ENCODE measurements at regions not wholly inside any gene's neighbourhood (a gene's known extent, or its start where the extent isn't known, plus 50 kb on each side); places are given as distances from the start of the nearest gene placed in this dataset.

DNA sequence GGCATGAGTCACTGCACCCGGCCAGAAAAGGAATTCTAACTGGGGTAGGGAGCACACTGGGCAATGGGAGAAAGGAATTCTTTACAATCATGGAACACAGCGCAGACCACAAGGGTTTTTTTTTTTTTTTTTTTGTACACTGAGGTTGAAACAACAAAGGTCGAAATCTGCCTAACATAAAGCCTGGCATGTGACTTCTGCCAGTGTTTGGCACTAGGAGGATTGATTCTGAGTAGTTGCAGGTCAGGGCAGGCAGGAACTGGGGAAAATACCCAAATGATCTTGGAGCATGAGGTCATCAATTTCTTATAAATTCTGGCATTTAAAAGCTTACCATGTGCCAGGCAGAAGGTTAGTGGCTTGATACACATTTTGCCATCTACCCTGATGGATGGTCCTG is 202.0 kb upstream of the SNX19 start:
- Histone ChIP-seq H3K9me3 (ENCODE audit: control insufficient read depth, insufficient read depth, low read length) (no peaks in the 10 kb centered on the region), H3K4me1 (ENCODE audit: insufficient read depth, low read length) (no peaks in the 10 kb centered on the region), H3K9ac (ENCODE audit: low read depth, low read length) (no peak overlapping the region), H3K36me3 (ENCODE audit: insufficient read depth, low read length) (no peaks in the 10 kb centered on the region)

DNA sequence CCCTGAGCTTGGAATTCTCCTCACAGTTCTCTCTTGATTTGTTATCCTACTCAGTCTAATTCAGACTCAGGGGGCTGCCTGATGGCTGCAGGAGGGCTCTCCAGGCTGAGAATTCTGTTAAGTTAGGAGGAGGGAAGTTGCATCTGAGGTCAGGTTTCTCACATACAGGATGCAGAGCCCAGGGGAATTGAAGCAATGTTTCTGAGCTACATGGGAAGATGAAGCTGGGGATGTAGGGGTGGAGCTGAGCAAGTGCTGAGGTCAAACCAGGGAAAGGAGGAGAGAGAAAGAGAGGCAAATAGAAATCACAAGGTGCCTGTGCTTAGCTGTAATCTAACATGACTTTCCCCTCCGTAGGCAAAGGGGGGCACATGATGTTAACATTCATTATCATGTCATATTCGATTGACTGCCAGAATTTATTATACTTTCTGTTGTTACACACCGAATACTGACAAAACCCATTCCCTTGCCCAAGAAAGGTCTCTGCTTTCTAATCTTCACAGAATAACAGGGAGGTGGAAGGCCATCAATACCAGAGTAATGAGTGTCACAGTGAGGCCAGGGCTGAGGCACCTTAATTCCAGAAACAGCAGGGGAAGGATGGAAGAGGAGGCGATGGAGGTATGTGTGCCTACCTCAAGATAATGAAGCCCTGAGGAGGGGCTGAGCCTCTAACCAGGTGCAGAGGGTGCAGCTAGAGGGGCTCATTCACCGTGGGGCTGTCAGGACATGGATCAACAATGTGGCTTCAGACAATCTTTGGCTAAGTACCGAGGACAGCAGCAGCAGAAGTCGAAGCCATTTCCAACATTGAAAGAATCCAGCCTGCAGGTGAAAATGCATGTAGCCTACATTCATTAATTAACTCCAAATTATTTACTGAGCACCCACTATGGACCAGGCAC is 205.4 kb upstream of the SNX19 start:
- no peaks in the 10 kb centered on the region for H3K9me3 ChIP-seq (ENCODE audit: control insufficient read depth, insufficient read depth, low read length)
- no peaks in the 10 kb centered on the region for H3K36me3 ChIP-seq (ENCODE audit: insufficient read depth, low read length)
- H3K9ac ChIP-seq (ENCODE audit: low read depth, low read length), result no peak overlapping the region
- no peaks in the 10 kb centered on the region for H3K4me1 ChIP-seq (ENCODE audit: insufficient read depth, low read length)

DNA sequence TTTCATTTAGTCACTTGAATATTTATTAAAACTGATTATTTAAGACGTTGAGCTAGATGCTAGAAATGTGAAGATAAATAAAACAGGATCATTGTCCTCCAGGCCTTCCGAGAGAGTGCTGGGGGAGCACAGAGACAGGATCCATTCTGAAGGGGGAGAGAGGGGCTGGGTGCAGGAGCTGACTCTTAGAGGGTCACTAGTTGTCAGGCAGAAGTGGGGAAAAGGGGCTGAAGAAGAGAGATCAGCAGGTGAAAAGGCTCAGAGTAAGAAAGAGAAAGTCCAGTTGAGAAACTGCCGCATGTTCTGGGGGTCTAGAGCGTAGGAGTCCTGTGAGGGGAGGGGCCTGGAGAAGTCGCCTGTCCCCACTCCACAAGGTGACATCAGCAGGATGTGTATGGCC is 206.2 kb upstream of the SNX19 start:
- Histone ChIP-seq H3K4me1 (ENCODE audit: insufficient read depth, low read length) (no peaks in the 10 kb centered on the region), H3K9me3 (ENCODE audit: control insufficient read depth, insufficient read depth, low read length) (no peaks in the 10 kb centered on the region), H3K9ac (ENCODE audit: low read depth, low read length) (no peak overlapping the region), H3K36me3 (ENCODE audit: insufficient read depth, low read length) (no peaks in the 10 kb centered on the region)

DNA sequence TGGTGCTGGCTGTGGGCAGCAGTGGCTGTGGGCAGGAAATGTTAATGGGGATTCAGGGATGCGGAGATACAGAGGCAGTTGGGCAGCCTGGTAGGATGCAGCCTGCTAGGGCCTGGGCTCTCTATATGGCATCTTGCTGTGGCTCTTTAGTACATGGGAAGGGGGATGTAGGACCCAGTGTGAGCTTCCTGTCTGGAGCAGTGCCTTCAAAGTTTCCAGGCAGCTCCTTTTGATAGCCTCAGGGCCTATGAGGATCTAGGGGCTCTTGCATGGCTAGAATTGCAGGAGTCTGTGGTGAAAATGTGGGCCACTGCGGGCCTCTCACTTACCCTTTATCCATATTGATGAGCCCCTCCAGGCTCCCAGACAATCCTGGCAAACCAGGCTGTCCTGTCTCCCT is 213.2 kb upstream of the SNX19 start:
- Histone ChIP-seq H3K9ac (ENCODE audit: low read depth, low read length) (no peak overlapping the region), H3K4me1 (ENCODE audit: insufficient read depth, low read length) (no peaks in the 10 kb centered on the region), H3K36me3 (ENCODE audit: insufficient read depth, low read length) (no peaks in the 10 kb centered on the region), H3K9me3 (ENCODE audit: control insufficient read depth, insufficient read depth, low read length) (no peaks in the 10 kb centered on the region; the same call in 1 of the 2 replicates)

DNA sequence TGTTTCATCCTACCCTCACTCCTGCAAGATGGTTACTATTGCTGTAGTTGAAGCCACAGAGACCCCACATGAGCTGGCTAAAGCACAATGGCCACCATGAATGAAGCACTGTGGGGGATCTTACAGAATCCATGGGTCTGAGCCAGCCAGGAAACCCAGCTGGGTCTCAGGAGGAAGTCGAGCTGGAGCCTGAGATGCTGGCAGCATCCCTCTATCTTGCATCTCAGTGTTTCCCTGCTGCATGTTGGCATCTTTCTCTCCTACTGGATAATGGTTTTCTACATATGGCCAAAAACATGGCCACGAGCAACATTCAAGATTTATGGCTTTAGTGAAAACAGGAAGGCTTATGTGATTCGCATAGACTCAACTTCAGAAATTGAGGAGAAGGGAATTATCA is 219.3 kb upstream of the SNX19 start:
- no peaks in the 10 kb centered on the region; the same call in 1 of the 2 replicates for H3K9me3 ChIP-seq (ENCODE audit: control insufficient read depth, insufficient read depth, low read length)
- H3K4me1 ChIP-seq (ENCODE audit: insufficient read depth, low read length), result no peaks in the 10 kb centered on the region
- H3K36me3 ChIP-seq (ENCODE audit: insufficient read depth, low read length), result no peaks in the 10 kb centered on the region
- H3K9ac ChIP-seq (ENCODE audit: low read depth, low read length), result no peak overlapping the region

DNA sequence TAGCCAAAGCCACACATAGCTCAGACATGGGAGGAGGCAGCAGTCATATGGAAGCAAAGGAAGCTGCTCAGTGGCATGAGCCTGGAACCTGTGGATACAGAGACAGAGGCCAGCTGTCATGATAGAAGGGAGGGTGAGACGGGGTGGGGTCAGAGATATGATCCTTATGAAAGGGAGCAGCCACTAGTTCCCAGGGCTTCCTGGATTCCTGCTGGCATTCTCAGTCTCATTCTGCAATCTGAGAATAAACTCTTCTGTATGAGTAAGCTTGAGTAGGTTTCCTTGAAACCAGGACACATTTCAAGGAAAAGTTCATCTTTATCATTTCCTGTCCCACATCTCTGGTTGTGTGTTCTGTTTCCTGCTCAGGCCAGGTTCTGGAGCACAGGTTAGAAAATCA is 220.2 kb upstream of the SNX19 start:
- no peaks in the 10 kb centered on the region for H3K4me1 ChIP-seq (ENCODE audit: insufficient read depth, low read length)
- no peaks in the 10 kb centered on the region for H3K36me3 ChIP-seq (ENCODE audit: insufficient read depth, low read length)
- H3K9me3 ChIP-seq (ENCODE audit: control insufficient read depth, insufficient read depth, low read length), result no peaks in the 10 kb centered on the region; the same call in 1 of the 2 replicates
- H3K9ac ChIP-seq (ENCODE audit: low read depth, low read length), result no peak overlapping the region

DNA sequence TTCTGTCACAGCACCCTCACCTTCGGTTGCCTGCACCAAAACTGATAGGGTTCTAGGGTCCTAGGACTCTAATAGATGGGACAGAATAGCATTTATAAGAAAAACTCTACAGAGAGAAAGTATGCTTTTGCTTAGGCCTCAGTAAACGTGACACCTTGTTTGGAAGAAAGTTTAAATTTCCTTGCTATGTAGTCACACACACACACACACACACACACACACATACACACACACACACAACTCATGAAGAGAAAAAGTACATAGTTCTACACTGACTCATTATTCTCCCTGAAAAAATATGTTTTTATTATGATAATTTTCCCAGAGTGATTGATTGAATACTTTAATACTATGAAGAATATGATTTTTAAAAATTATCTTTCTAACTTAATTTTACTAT is 220.8 kb upstream of the SNX19 start:
- no peaks in the 10 kb centered on the region for H3K4me1 ChIP-seq (ENCODE audit: insufficient read depth, low read length)
- H3K9ac ChIP-seq (ENCODE audit: low read depth, low read length), result no peak overlapping the region
- no peaks in the 10 kb centered on the region for H3K36me3 ChIP-seq (ENCODE audit: insufficient read depth, low read length)
- no peaks in the 10 kb centered on the region; the same call in 1 of the 2 replicates for H3K9me3 ChIP-seq (ENCODE audit: control insufficient read depth, insufficient read depth, low read length)

DNA sequence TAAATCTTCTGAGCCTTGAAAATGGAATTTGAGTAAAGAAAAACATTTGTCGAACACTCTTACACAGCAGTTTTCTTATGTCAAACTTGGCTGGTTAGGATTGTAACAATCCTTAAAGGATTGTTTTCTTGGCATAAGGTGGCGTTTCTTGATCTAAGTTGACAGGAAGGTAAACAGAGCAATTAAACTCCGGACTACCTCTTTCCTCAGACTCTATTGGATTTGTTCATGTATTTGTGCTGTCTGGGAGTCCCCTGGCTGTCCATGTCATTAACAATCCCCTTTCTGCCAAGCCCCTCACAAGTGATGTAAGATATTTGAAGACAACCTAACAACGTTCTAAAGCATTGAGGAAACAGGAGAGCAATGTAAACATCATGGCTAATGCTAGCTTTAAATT is 222.5 kb upstream of the SNX19 start:
- Histone ChIP-seq H3K4me1 (ENCODE audit: insufficient read depth, low read length) (no peaks in the 10 kb centered on the region), H3K36me3 (ENCODE audit: insufficient read depth, low read length) (no peaks in the 10 kb centered on the region), H3K9ac (ENCODE audit: low read depth, low read length) (no peak overlapping the region), H3K9me3 (ENCODE audit: control insufficient read depth, insufficient read depth, low read length) (no peaks in the 10 kb centered on the region; the same call in 1 of the 2 replicates)

DNA sequence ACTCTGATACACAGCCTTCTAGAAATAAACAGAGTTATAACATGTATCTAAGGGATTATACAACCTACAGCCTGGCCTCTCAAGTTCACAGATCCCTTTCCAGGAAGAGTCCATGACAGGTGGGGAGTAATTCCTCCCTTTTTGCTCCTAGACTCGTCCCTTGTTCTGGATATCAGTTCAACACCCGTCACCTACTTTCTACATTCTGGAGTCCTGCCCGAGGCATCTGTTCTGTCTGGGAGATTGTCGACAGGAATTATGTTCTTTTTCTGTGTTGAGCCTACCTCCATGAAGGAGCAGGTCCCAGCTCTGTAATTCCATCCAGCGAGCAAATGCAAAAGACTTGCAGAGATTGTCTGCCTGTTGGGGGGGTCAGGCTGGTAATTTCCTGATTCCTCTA is 224.6 kb upstream of the NTM start:
- Histone ChIP-seq H3K9ac (ENCODE audit: low read depth, low read length) (no peak overlapping the region), H3K4me1 (ENCODE audit: insufficient read depth, low read length) (no peaks in the 10 kb centered on the region), H3K9me3 (ENCODE audit: control insufficient read depth, insufficient read depth, low read length) (no peaks in the 10 kb centered on the region), H3K36me3 (ENCODE audit: insufficient read depth, low read length) (no peaks in the 10 kb centered on the region)

DNA sequence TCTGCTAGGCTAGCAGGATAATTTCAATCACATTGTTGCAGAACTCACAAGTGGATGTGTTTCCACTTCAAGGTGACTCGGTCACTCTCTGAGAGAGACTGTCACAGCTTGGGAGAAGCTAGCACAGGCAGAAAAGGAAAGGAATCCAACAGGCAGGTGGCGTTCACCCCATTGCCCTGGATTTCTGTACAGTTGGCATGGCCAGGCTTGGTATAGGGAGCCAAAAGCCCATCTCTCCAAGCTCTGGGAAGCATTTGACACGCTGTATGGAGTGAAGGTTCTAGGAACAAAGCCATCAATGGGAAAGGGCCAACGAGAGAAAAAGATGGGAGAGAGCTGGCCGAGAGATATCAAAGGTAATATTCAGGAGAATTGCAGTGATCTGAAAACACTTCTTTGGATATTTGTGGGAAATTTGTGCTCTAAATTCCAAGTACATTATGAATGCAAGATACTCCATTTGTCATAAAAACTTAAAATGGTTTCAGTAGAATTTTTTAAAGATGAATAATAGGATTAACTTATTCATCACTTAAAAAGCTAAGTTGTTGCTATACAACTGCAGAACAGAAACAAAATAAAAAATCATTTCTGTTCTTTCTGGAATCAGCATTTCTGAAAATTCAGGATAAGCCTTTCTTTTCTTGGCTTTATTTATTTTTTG is 223.5 kb upstream of the NTM start:
- Histone ChIP-seq H3K9me3 (ENCODE audit: control insufficient read depth, insufficient read depth, low read length) (no peaks in the 10 kb centered on the region), H3K4me1 (ENCODE audit: insufficient read depth, low read length) (no peaks in the 10 kb centered on the region), H3K36me3 (ENCODE audit: insufficient read depth, low read length) (no peaks in the 10 kb centered on the region), H3K9ac (ENCODE audit: low read depth, low read length) (no peak overlapping the region)

DNA sequence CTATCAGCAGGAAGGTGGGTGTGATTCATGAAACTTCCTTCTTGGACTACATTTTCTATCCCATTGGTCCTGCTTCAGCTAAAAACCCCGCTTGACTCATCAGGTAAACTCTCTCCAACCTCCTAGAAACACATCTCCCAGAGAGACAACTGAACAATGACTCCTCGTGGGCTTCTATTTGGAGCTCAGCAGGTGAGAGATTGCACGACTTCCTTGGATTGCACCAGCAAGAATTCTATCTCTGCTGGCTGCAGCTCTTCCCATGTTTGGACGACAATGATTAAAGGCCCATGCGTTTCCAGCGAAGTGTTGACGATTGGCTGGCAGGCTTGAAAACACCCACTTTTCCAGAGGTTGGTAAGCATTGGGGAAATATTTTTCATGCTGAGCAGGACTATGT is 216.1 kb upstream of the NTM start:
- Histone ChIP-seq H3K4me1 (ENCODE audit: insufficient read depth, low read length) (peaks cover 7% of the 10 kb centered on the region; the same call in 1 of the 2 replicates), H3K36me3 (ENCODE audit: insufficient read depth, low read length) (no peaks in the 10 kb centered on the region), H3K9ac (ENCODE audit: low read depth, low read length) (no peak overlapping the region), H3K9me3 (ENCODE audit: control insufficient read depth, insufficient read depth, low read length) (no peaks in the 10 kb centered on the region)

DNA sequence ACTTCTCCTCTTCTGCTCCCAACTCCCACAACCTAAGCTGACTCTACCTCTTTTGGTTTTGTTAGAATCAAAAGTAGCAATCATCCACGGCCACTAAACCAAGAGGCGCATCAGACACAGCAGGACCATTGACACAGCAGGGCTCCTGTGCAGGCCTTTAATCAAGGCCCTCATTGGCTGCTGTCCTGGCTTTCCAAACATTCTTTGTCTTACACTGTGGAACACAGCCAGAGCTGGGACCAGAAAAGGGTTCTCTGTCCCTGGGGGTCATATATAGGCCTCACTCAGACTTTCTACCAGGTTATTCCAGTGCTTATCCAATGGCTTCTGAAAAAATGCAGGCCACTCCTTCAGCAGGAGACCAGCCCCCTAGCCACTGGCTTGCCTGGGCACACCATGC is 212.7 kb upstream of the NTM start:
- no peaks in the 10 kb centered on the region for H3K9me3 ChIP-seq (ENCODE audit: control insufficient read depth, insufficient read depth, low read length)
- no peak overlapping the region for H3K9ac ChIP-seq (ENCODE audit: low read depth, low read length)
- H3K36me3 ChIP-seq (ENCODE audit: insufficient read depth, low read length), result no peaks in the 10 kb centered on the region
- peaks cover 7% of the 10 kb centered on the region; the same call in 1 of the 2 replicates for H3K4me1 ChIP-seq (ENCODE audit: insufficient read depth, low read length)

DNA sequence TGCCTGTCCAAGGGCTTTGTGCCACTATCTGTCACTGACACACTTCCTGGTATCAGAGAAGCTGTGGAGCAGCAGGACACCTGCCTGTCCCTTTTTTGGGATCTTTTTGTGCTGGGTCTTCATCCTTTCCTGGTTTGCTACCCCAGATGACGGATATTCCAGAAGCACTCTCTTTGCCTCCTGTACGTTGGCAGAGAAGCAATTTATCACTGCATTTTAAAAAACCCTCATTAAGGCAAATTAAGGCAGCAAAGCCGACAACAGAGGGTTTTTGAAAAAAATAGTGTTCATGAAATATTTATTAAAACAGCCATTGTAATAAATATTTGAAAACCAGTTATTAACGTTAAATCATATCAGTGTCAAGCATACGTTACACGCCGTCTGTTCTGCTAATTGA is 209.6 kb upstream of the NTM start:
- no peak overlapping the region for H3K9ac ChIP-seq (ENCODE audit: low read depth, low read length)
- H3K9me3 ChIP-seq (ENCODE audit: control insufficient read depth, insufficient read depth, low read length), result no peaks in the 10 kb centered on the region
- H3K36me3 ChIP-seq (ENCODE audit: insufficient read depth, low read length), result no peaks in the 10 kb centered on the region
- H3K4me1 ChIP-seq (ENCODE audit: insufficient read depth, low read length), result no peaks in the 10 kb centered on the region

DNA sequence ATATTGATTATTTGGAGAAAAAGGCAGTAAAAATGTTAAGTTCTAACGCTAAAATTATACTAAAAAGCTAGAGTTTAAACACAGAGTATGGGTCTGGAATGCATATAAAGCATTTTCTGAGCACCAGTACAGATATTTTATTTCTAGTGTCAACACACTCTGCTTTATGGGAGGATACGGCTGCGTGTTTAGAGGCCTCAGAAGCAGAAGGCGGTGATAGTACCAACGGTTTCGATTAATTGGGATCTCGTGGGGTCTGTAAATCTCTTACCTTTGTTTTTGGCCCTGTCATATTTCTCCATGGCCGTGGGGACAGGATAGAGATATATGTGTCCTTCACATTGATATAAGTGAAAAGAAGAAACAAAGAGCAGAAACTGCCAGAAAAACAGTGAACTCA is 206.8 kb upstream of the NTM start:
- Histone ChIP-seq H3K36me3 (ENCODE audit: insufficient read depth, low read length) (no peaks in the 10 kb centered on the region), H3K9me3 (ENCODE audit: control insufficient read depth, insufficient read depth, low read length) (no peaks in the 10 kb centered on the region), H3K9ac (ENCODE audit: low read depth, low read length) (no peak overlapping the region), H3K4me1 (ENCODE audit: insufficient read depth, low read length) (no peaks in the 10 kb centered on the region)

DNA sequence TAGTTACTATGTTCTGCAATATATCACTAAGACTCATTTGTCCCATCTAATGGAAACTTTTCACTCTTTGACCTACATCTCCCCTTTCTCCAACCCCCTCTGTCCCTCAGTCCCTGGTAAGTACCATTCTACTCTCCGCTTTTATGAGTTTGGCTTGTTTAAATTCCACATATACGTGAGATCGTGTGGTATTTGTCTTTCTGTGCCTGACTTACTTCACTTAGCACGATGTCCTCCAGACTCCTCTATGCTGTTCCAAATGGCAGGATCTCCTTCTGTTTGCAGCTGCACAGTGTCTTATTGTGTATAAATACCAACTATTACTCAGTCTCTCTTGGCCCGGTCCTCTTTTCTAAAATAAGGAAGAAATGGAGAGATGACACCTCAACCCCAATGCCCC is 205.4 kb upstream of the NTM start:
- no peaks in the 10 kb centered on the region for H3K9me3 ChIP-seq (ENCODE audit: control insufficient read depth, insufficient read depth, low read length)
- no peaks in the 10 kb centered on the region for H3K4me1 ChIP-seq (ENCODE audit: insufficient read depth, low read length)
- no peak overlapping the region for H3K9ac ChIP-seq (ENCODE audit: low read depth, low read length)
- no peaks in the 10 kb centered on the region for H3K36me3 ChIP-seq (ENCODE audit: insufficient read depth, low read length)
